Naive thymus-derived CD4-positive, alpha-beta T cell (primary cell): ENCODE measurements at regions not wholly inside any gene's neighbourhood (a gene's known extent, or its start where the extent isn't known, plus 50 kb on each side); places are given as distances from the start of the nearest gene placed in this dataset.
A peak's percentile ranks its signal among the peaks of the same experiment; 100 is the strongest.

Experiments
- ATAC-seq: fragments of 150-1000 bp; cut with Tn5 transposase; 2 replicates; pipeline ENCODE4 v1.10.0; 2021; ENCODE audit warnings: mild to moderate bottlenecking, moderate library complexity
- CTCF ChIA-PET: fragments of 350-600 bp; sonication (Branson Sonifier 250); formaldehyde crosslinking; loops from one replicate; lab custom pipeline; 2021; ENCODE audit warnings: antibody characterized with exemption; lab: Charles Lee
- POLR2A ChIA-PET: fragments of 350-600 bp; sonication (Branson Sonifier 250); formaldehyde crosslinking; loops from one replicate; lab custom pipeline; 2021; ENCODE audit warnings: antibody characterized with exemption, inconsistent platforms; lab: Charles Lee
- DNase-seq, 9 donors: peaks; one replicate each; pipeline versions ENCODE4 v3.0.0 to v3.0.0-alpha.2; 2020 to 2022; ENCODE audit warnings: mixed read lengths in 1 of 9
- H3K27ac ChIP-seq: one replicate; pipeline ENCODE4 v1.7.0; 2013; ENCODE audit warnings: mild to moderate bottlenecking, low read depth, low read length, moderate library complexity
- H3K27me3 ChIP-seq, 2 donors: one replicate each; pipeline ENCODE4 v1.7.0; 2013; ENCODE audit warnings: low read length in 2 of 2, mild to moderate bottlenecking in 2 of 2, moderate library complexity in 2 of 2; ENCODE audit not compliant: control insufficient read depth in 2 of 2, insufficient read depth in 2 of 2
- H3K36me3 ChIP-seq, 3 experiments: 1 replicate in 2 of 3; 2 replicates in 1 of 3; pipeline ENCODE4 v1.7.0; 2013; ENCODE audit warnings: low read length in 3 of 3, mild to moderate bottlenecking in 3 of 3, moderate library complexity in 1 of 3; ENCODE audit not compliant: insufficient read depth in 3 of 3, control insufficient read depth in 2 of 3
- H3K4me1 ChIP-seq, 2 donors: one replicate each; pipeline ENCODE4 v1.7.0; 2013; ENCODE audit warnings: low read length in 2 of 2, mild to moderate bottlenecking in 2 of 2, moderate library complexity in 1 of 2; ENCODE audit not compliant: control insufficient read depth in 2 of 2, insufficient read depth in 2 of 2
- H3K4me3 ChIP-seq: 2 replicates; pipeline ENCODE4 v1.7.0; 2013; ENCODE audit warnings: mild to moderate bottlenecking, low read length
- H3K9me3 ChIP-seq, 3 experiments: 1 replicate in 2 of 3; 2 replicates in 1 of 3; pipeline ENCODE4 v1.7.0; 2013; ENCODE audit warnings: low read length in 3 of 3; ENCODE audit not compliant: control insufficient read depth in 2 of 3
- H3K27ac Mint-ChIP-seq, 9 donors: one replicate each; pipeline ENCODE4 v1.8.0; 2020 to 2022; ENCODE audit warnings: mixed read lengths in 9 of 9, mild to moderate bottlenecking in 8 of 9, moderate library complexity in 5 of 9, inconsistent platforms in 2 of 9
- H3K27me3 Mint-ChIP-seq, 5 donors: one replicate each; pipeline ENCODE4 v1.8.0; 2021 to 2022; ENCODE audit warnings: mixed read lengths in 5 of 5, mild to moderate bottlenecking in 1 of 5
- H3K36me3 Mint-ChIP-seq, 5 donors: one replicate each; pipeline ENCODE4 v1.8.0; 2020 to 2022; ENCODE audit warnings: mixed read lengths in 5 of 5, mild to moderate bottlenecking in 3 of 5, inconsistent platforms in 1 of 5
- H3K4me1 Mint-ChIP-seq, 7 donors: one replicate each; pipeline ENCODE4 v1.8.0; 2020 to 2022; ENCODE audit warnings: mixed read lengths in 7 of 7, mild to moderate bottlenecking in 3 of 7, inconsistent platforms in 1 of 7
- H3K4me3 Mint-ChIP-seq, 10 donors: one replicate each; pipeline ENCODE4 v1.8.0; 2020 to 2022; ENCODE audit warnings: mild to moderate bottlenecking in 10 of 10, mixed read lengths in 10 of 10, moderate library complexity in 6 of 10, inconsistent platforms in 2 of 10
- H3K9me3 Mint-ChIP-seq, 11 donors: one replicate each; pipeline ENCODE4 v1.8.0; 2020 to 2022; ENCODE audit warnings: mixed read lengths in 11 of 11, mild to moderate bottlenecking in 4 of 11, inconsistent platforms in 1 of 11, moderate library complexity in 1 of 11
- intact Hi-C, 2 donors: fragments of 100-400 bp; cut with micrococcal nuclease; formaldehyde crosslinking; loops; one replicate each; pipeline ENCODE4 v1.15.1; 2023

DNA sequence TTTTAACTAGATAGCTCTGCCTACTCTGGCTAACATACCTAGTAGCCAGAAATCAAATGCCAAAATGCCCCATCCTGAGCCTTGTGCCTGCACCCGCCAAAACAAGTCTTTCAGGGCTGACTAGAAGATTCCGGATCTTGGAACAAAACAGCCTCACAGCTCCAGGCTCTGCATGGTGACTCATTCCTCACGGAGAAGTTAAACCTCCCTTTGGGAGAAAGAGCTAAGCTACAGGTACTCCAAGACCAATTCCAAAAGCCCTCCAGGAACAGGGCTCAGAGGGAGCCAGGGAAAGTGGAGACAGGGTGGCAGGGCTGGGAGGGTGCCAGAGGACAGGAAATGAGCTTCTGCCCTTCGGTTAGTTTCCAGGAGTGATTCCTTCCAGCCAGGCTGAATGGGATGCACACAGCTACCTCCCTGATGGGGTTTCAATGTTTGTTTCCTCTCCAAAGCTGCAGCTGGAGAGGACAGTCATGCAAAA, 295.6 kb downstream of the TNS1 start:
- intact Hi-C loops: no loop called here
- Histone ChIP-seq H3K4me1 (no peaks in the 10 kb centered on the region), H3K9me3 (no peaks in the 10 kb centered on the region), H3K27ac (no peak overlapping the region), H3K36me3 (no peaks in the 10 kb centered on the region), H3K27me3 (no peaks in the 10 kb centered on the region), H3K4me3 (no peak overlapping the region)
- H3K4me3 Mint-ChIP-seq: no peak overlapping the region
- no peaks in the 10 kb centered on the region for H3K36me3 Mint-ChIP-seq
- H3K9me3 Mint-ChIP-seq: no peaks in the 10 kb centered on the region
- H3K4me1 Mint-ChIP-seq: peaks cover 0 to 4% (median 0%) of the 10 kb centered on the region in 7 donors
- no peak for DNase-seq
- POLR2A ChIA-PET: no interaction called here
- no peak for ATAC-seq
- no peak overlapping the region for H3K27ac Mint-ChIP-seq
- CTCF ChIA-PET: no interaction called here
- peaks cover 0 to 7% (median 0%) of the 10 kb centered on the region in 5 donors for H3K27me3 Mint-ChIP-seq

DNA sequence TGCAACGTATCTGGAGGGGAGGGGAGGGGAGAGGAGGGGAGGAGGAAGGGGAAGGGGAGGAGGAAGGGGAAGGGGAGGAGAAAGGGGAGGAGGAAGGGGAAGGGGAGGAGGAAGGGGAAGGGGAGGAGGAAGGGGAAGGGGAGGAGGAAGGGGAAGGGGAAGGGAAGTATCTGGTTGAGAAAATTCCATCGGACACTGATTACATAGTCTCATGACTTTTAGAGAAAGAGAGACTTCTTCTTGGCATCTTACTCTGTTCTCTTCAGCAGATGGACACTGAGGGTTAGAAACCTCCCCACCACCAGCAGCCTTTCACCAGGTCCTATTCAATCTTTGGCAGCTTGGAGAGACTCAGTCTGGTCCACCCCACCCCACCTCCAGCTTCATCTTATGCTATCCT, 296.3 kb downstream of the TNS1 start:
- CTCF ChIA-PET: no interaction called here
- no peak overlapping the region for H3K4me3 ChIP-seq
- no peak for ATAC-seq
- Mint-ChIP-seq H3K4me3 (no peak overlapping the region), H3K4me1 (peaks cover 0 to 4% (median 0%) of the 10 kb centered on the region in 7 donors), H3K9me3 (no peaks in the 10 kb centered on the region), H3K36me3 (no peaks in the 10 kb centered on the region), H3K27ac (no peak overlapping the region), H3K27me3 (peaks cover 0 to 7% (median 0%) of the 10 kb centered on the region in 5 donors)
- no peaks in the 10 kb centered on the region for H3K36me3 ChIP-seq
- H3K27ac ChIP-seq: no peak overlapping the region
- DNase-seq: no peak
- POLR2A ChIA-PET: no interaction called here
- intact Hi-C loops: no loop called here
- H3K4me1 ChIP-seq: no peaks in the 10 kb centered on the region
- no peaks in the 10 kb centered on the region for H3K27me3 ChIP-seq
- H3K9me3 ChIP-seq: no peaks in the 10 kb centered on the region

DNA sequence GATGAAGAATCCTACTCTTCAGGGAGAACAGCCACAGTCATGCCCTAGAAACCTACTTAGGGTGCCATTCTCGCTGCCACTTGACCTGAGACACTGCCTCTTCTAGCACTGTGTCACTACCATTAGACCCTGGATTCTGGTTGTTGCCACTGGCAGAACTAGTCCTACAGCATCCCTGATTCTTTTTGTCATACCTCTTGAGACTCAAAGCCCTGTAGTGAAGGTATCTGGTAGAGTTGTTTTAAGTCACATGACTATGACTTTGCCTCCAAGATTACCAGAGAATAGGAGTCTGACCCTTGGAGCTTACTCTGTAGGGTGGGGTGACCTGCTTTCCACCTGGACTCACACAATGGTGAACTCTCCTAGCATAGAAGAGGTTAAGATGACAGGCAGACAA, 296.7 kb downstream of the TNS1 start:
- Histone ChIP-seq H3K4me3 (no peak overlapping the region), H3K9me3 (no peaks in the 10 kb centered on the region), H3K36me3 (no peaks in the 10 kb centered on the region), H3K27ac (no peak overlapping the region), H3K4me1 (no peaks in the 10 kb centered on the region), H3K27me3 (no peaks in the 10 kb centered on the region)
- ChIA-PET POLR2A (no interaction called here), CTCF (no interaction called here)
- ATAC-seq (no peak), DNase-seq (no peak)
- H3K27me3 Mint-ChIP-seq: peaks cover 0 to 7% (median 0%) of the 10 kb centered on the region in 5 donors
- H3K27ac Mint-ChIP-seq: no peak overlapping the region
- H3K4me1 Mint-ChIP-seq: peaks cover 0 to 4% (median 0%) of the 10 kb centered on the region in 7 donors
- H3K9me3 Mint-ChIP-seq: no peaks in the 10 kb centered on the region
- H3K4me3 Mint-ChIP-seq: no peak overlapping the region
- intact Hi-C loops: no loop called here
- H3K36me3 Mint-ChIP-seq: no peaks in the 10 kb centered on the region

DNA sequence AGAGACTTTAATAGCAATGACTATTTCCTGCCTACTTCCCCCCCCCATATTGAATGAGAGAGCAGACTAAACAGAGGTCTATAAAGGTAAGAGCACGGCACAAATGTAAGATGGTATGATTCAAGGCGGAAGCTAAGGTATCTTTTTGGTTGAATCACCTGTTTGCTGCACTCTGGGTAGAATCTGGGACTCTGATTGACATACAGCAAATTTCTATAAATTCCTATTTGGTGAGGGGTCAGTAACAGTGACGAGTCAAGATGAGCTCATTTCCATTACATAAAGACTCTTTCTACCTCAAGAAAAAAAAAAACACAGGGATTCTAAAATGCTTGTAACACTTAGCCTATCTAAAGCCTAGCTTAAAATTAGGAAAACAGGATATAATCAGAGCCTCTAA, 297.3 kb downstream of the TNS1 start:
- Mint-ChIP-seq H3K36me3 (no peaks in the 10 kb centered on the region), H3K4me1 (peaks cover 0 to 4% (median 0%) of the 10 kb centered on the region in 7 donors), H3K9me3 (no peaks in the 10 kb centered on the region), H3K27me3 (peaks cover 0 to 7% (median 0%) of the 10 kb centered on the region in 5 donors), H3K4me3 (no peak overlapping the region), H3K27ac (no peak overlapping the region)
- Histone ChIP-seq H3K27ac (no peak overlapping the region), H3K36me3 (no peaks in the 10 kb centered on the region), H3K4me3 (no peak overlapping the region), H3K9me3 (no peaks in the 10 kb centered on the region), H3K27me3 (no peaks in the 10 kb centered on the region), H3K4me1 (no peaks in the 10 kb centered on the region)
- no peak for DNase-seq
- CTCF ChIA-PET: no interaction called here
- ATAC-seq: no peak
- POLR2A ChIA-PET: no interaction called here
- intact Hi-C loops: no loop called here

DNA sequence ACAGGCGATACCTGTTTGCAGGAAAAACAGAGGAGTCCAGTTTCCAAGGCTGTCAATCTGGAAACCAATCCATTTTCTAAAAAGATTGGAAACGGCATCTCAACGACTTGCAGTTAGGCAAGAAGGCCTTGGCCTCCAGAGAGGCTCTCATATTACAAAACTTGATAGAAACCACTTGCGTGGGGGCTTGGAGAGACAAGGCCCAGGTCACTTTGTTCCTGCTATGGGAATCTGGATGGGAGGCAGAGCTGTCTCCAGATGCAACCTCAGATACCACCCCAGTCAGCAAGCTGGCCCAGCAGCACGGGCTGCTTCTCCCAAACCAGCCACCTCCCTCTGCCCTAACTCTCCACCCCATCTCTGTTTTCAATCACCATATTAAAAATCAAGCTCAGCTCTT, 298.8 kb downstream of the TNS1 start:
- H3K9me3 Mint-ChIP-seq: no peaks in the 10 kb centered on the region
- H3K4me1 Mint-ChIP-seq: peaks cover 0 to 2% (median 0%) of the 10 kb centered on the region in 7 donors
- peaks cover 0 to 7% (median 0%) of the 10 kb centered on the region in 5 donors for H3K27me3 Mint-ChIP-seq
- Histone ChIP-seq H3K4me1 (no peaks in the 10 kb centered on the region), H3K36me3 (no peaks in the 10 kb centered on the region), H3K27ac (no peak overlapping the region), H3K27me3 (no peaks in the 10 kb centered on the region), H3K4me3 (no peak overlapping the region), H3K9me3 (no peaks in the 10 kb centered on the region)
- H3K27ac Mint-ChIP-seq: peak overlapping the region in 1 of 9 donors; percentile 35
- no peak overlapping the region for H3K4me3 Mint-ChIP-seq
- no peaks in the 10 kb centered on the region for H3K36me3 Mint-ChIP-seq
- intact Hi-C loops: no loop called here
- DNase-seq (no peak), ATAC-seq (no peak)
- ChIA-PET POLR2A (no interaction called here), CTCF (no interaction called here)

DNA sequence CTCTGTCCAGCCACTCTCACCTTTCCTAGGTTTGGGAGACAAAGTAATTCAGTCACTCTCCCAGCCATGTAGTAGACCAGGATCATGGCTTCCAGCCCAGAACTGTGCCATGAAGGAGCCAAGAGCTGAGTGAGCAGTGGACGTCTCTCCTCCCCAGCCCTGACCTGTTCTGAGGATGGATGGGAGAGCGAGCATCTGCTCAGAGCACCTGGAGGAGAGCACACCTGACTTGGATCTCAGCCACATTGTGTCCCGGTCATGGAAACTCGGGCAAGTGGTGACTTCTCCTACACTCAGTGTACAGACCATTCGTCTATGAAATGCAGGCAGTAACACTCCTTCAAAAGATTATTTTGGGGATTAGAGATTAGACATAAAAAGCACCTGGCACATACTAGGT, 299.7 kb downstream of the TNS1 start:
- ChIA-PET CTCF (no interaction called here), POLR2A (no interaction called here)
- no peak overlapping the region for H3K4me3 Mint-ChIP-seq
- ATAC-seq (no peak), DNase-seq (no peak)
- no peaks in the 10 kb centered on the region for H3K36me3 Mint-ChIP-seq
- H3K27ac ChIP-seq: no peak overlapping the region
- peaks cover 0 to 2% (median 0%) of the 10 kb centered on the region in 7 donors for H3K4me1 Mint-ChIP-seq
- H3K27me3 ChIP-seq: no peaks in the 10 kb centered on the region
- no peaks in the 10 kb centered on the region for H3K9me3 Mint-ChIP-seq
- no peaks in the 10 kb centered on the region for H3K36me3 ChIP-seq
- no peak overlapping the region for H3K27ac Mint-ChIP-seq
- H3K4me3 ChIP-seq: no peak overlapping the region
- intact Hi-C loops: no loop called here
- no peaks in the 10 kb centered on the region for H3K4me1 ChIP-seq
- H3K9me3 ChIP-seq: no peaks in the 10 kb centered on the region
- H3K27me3 Mint-ChIP-seq: peaks cover 0 to 7% (median 0%) of the 10 kb centered on the region in 5 donors

DNA sequence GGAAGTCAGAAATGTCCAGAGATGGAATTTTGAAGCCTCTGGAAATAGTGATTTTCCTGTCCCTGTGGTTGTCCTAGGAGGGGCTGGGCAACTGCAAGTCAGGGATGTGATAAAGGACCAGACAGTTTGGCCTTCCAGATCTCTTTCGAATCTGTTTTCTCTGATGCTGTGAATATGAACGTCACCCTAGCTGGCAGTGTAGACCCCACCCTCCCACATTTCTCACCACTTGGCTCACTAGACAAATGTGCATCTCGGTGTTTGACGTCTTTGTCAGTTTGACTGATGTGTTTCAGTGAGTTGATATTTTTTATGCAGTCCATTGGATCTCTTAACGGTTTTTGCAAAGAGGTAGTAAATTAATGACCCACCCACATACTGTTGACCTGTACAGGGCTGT, 301.2 kb downstream of the TNS1 start:
- DNase-seq (no peak), ATAC-seq (no peak)
- H3K36me3 Mint-ChIP-seq: no peaks in the 10 kb centered on the region
- H3K9me3 Mint-ChIP-seq: peaks cover 0 to 1% (median 0%) of the 10 kb centered on the region in 11 donors
- ChIA-PET POLR2A (no interaction called here), CTCF (no interaction called here)
- Histone ChIP-seq H3K9me3 (no peaks in the 10 kb centered on the region), H3K36me3 (no peaks in the 10 kb centered on the region), H3K27me3 (no peaks in the 10 kb centered on the region), H3K27ac (no peak overlapping the region), H3K4me1 (no peaks in the 10 kb centered on the region), H3K4me3 (no peak overlapping the region)
- intact Hi-C loops: no loop called here
- H3K27me3 Mint-ChIP-seq: peaks cover 0 to 4% (median 0%) of the 10 kb centered on the region in 5 donors
- peak overlapping the region in 1 of 9 donors; percentile 8 for H3K27ac Mint-ChIP-seq
- no peak overlapping the region for H3K4me3 Mint-ChIP-seq
- H3K4me1 Mint-ChIP-seq: no peaks in the 10 kb centered on the region
